ENCODE measurements at regions not wholly inside any gene's neighbourhood (a gene's known extent, or its start where the extent isn't known, plus 50 kb on each side); places are given as distances from the start of the nearest gene placed in this dataset.

DNA sequence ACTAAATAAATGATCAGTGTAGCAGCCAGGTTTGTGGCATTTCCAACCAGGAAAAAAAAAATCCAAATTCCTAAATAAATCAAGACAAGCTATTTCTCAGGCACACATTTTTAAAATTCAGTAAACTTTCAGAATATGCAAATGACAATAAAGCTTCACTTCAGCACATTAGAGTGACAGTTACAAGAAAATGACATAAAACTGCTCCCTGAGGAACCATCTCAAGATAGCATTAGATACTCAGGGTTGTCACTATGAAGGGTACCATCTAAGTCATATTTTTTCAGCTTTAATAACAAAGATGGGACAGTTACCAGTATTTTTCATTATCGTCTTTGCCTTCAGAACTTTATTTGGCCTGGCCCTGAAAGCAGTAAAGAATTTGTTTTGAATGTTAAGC, 411.3 kb upstream of the RASGEF1B start:
- peaks cover 0 to 10% (median 0%) of the 10 kb centered on the region in 3 donors for H3K9me3 ChIP-seq
- TF ChIP-seq POLR2A (IDR thresholded peaks at IDR 0.05) = no peak
- TF ChIP-seq, protein P1, sequence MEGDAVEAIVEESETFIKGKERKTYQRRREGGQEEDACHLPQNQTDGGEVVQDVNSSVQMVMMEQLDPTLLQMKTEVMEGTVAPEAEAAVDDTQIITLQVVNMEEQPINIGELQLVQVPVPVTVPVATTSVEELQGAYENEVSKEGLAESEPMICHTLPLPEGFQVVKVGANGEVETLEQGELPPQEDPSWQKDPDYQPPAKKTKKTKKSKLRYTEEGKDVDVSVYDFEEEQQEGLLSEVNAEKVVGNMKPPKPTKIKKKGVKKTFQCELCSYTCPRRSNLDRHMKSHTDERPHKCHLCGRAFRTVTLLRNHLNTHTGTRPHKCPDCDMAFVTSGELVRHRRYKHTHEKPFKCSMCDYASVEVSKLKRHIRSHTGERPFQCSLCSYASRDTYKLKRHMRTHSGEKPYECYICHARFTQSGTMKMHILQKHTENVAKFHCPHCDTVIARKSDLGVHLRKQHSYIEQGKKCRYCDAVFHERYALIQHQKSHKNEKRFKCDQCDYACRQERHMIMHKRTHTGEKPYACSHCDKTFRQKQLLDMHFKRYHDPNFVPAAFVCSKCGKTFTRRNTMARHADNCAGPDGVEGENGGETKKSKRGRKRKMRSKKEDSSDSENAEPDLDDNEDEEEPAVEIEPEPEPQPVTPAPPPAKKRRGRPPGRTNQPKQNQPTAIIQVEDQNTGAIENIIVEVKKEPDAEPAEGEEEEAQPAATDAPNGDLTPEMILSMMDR (IDR thresholded peaks at IDR 0.05) = no peak
- peaks cover 0 to 20% (median 0%) of the 10 kb centered on the region in 4 donors for H3K27me3 ChIP-seq
- H3K36me3 ChIP-seq = no peaks in the 10 kb centered on the region
- H3K27ac ChIP-seq = no peak overlapping the region
- intact Hi-C loops (cut with DNase I) = no loop called here
- H3K4me3 ChIP-seq = no peak overlapping the region
- DNase-seq = no peak
- H3K4me1 ChIP-seq = no peaks in the 10 kb centered on the region
- WGBS, 2 donors = 90 to 93% methylated on average over 1 of the region's 1 CpG

DNA sequence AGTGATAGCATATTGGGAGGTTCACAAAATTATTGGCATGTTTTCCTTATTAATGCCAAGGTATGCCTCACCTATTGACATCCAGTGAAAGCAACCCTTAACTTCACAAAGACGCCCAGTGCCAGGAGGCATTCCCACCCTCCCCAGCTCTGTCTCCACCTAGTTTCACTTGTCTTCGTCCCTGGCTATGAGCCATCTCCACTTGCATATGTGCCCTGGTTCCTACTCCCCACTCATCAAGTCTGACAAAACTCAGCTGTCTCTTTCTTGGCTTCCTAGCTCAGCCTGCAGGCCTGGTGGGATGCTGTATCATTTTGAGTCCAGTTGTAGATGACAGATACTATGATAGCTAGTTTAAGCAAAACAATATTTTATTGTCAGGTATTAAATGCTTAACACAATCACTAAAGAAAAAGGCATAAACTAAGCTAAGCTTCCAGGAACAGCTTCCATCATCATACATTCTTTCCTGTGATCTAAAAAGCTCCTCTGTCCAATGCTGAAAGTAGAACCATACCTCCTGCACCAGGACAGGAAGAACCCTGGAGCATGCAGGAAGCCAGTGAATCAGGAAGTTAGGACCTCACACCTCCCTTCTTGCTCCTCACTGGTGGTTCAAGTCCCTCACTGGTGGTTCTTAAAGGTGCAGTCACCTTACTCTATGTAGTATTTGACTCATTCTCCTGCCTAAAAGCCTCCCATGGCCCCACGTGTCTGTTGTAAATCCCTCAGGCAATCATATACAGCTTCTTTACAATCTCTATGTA, 410.3 kb upstream of the RASGEF1B start:
- H3K9me3 ChIP-seq = peaks cover 0 to 10% (median 0%) of the 10 kb centered on the region in 3 donors
- no peaks in the 10 kb centered on the region for H3K4me1 ChIP-seq
- no peak overlapping the region for H3K27ac ChIP-seq
- DNase-seq = no peak
- 37 to 81% methylated on average over 3 of the region's 3 CpGs for WGBS, 2 donors
- H3K36me3 ChIP-seq = no peaks in the 10 kb centered on the region
- TF ChIP-seq, protein P1 (IDR thresholded peaks at IDR 0.05) = no peak
- no peak for TF ChIP-seq POLR2A (IDR thresholded peaks at IDR 0.05)
- intact Hi-C loops (cut with DNase I) = no loop called here
- peaks cover 0 to 19% (median 0%) of the 10 kb centered on the region in 4 donors for H3K27me3 ChIP-seq
- H3K4me3 ChIP-seq = no peak overlapping the region

DNA sequence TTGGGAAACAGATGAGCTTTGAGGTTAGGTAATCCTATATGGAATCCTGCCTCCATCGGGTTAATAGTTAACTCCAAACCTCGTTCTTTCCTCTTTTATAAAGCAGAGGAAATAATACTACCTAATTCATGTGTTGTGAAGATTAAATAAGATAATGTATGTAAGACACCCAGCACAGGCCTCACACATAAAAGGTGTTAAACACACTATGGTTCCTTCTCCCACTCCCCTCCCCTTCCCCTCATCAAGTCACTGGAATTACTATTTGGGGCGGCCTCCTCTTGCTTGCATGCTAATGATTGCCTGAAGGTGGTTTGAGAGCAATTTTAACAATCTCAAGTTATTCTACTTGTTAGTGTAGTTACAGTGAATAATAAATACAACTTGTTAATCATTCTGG, 404.4 kb upstream of the RASGEF1B start:
- H3K9me3 ChIP-seq = peaks cover 0 to 6% (median 0%) of the 10 kb centered on the region in 3 donors
- no peak overlapping the region for H3K4me3 ChIP-seq
- TF ChIP-seq, protein P1 (IDR thresholded peaks at IDR 0.05) = no peak
- no peak for TF ChIP-seq POLR2A (IDR thresholded peaks at IDR 0.05)
- H3K4me1 ChIP-seq = no peaks in the 10 kb centered on the region
- intact Hi-C loops (cut with DNase I) = no loop called here
- no peak overlapping the region for H3K27ac ChIP-seq
- 74% methylated on average over 3 of the region's 3 CpGs for WGBS, 2 donors
- H3K36me3 ChIP-seq = no peaks in the 10 kb centered on the region
- no peak for DNase-seq
- H3K27me3 ChIP-seq = no peaks in the 10 kb centered on the region

DNA sequence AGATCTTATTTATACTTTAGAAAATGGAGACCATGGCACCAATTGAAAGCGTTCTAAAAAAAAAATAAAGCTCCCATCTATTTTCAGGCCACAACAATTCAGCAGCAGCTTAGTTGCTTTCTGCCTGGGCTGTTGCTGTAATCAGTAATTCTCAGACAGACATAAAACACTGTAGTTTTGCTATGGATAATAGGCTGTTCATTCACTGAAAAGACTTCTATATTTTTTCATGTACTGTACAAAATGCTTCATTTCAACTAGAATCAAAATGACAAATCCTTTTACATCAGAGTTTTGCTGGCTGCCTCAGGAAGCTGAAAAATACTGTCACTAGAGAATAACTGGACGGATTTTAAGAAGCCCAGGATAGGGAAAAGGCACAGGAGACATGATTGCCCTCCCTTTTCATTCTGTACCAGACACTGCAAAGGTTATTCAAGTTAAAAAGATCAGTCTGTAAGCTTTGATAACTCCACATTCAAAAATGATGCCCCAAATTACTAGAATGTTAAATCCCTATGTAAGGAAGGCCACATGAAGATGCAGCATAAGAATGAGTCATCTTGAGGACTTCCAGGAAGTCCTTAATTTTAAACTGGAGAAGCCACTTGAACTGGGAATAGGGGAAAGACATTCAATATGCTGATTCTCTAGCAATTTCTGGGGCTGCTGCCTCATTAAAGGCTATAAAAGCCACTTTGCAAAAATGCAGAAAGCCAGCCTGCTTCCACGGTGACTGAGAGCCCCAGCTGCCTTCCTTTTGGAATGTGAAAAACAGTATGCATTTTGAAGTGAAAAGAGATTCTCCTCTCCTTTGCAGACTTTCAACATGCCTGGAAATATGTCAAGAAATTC, 403.2 kb upstream of the RASGEF1B start:
- H3K27ac ChIP-seq = no peak overlapping the region

More for the DNA sequence above, 403.2 kb upstream of the RASGEF1B start:
- Histone ChIP-seq H3K4me1 (no peaks in the 10 kb centered on the region), H3K27me3 (peaks cover 0 to 7% (median 0%) of the 10 kb centered on the region in 4 donors), H3K4me3 (no peak overlapping the region), H3K36me3 (no peaks in the 10 kb centered on the region), H3K9me3 (peaks cover 0 to 14% (median 0%) of the 10 kb centered on the region in 3 donors)
- 62 to 71% methylated on average over 3 of the region's 3 CpGs for WGBS, 2 donors
- intact Hi-C loops (cut with DNase I) = no loop called here
- DNase-seq = no peak
- TF ChIP-seq, protein P1 (IDR thresholded peaks at IDR 0.05) = no peak
- TF ChIP-seq POLR2A (IDR thresholded peaks at IDR 0.05) = no peak

All from esophagus squamous epithelium (tissue), 5 donors.